Sigmoid colon (tissue), 4 donors: ENCODE measurements at regions not wholly inside any gene's neighbourhood (a gene's known extent, or its start where the extent isn't known, plus 50 kb on each side); places are given as distances from the start of the nearest gene placed in this dataset.

Source experiments
- CTCF ChIP-seq, 4 experiments: fragments of 450-650 bp in 3 of 4; fragments of 200-600 bp in 1 of 4; IDR thresholded peaks; one replicate each; pipeline ENCODE4 v1.5.1; 2016 to 2019; ENCODE audit warnings: antibody characterized with exemption in 4 of 4, mild to moderate bottlenecking in 3 of 4, moderate library complexity in 2 of 4
- EP300 ChIP-seq, 4 donors: sonication (generic); formaldehyde crosslinking; IDR thresholded peaks; one replicate each; pipeline ENCODE4 v1.6.1; 2017; ENCODE audit warnings: antibody characterized with exemption in 4 of 4

- TF ChIP-seq CTCF (IDR thresholded peaks at IDR 0.05) (no peak), EP300 (IDR thresholded peaks at IDR 0.05) (no peak)
Observed at GRCh38 chr15:31788104-31788503, 242.2 kb upstream of the CHRNA7 start.
